K562 (cell line): ENCODE measurements at regions not wholly inside any gene's neighbourhood (a gene's known extent, or its start where the extent isn't known, plus 50 kb on each side); places are given as distances from the start of the nearest gene placed in this dataset.

Experiments used
- BCOR ChIP-seq: fragments of 450-650 bp; IDR thresholded peaks from 2 replicates; pipeline ENCODE4 v1.6.1; 2016
- E2F3 ChIP-seq: fragments of 250-450 bp; sonication (Bioruptor Pico); IDR thresholded peaks from 2 replicates; pipeline ENCODE4 v1.4.0; 2020; ENCODE audit warnings: mild to moderate bottlenecking
- EP300 ChIP-seq: IDR thresholded peaks from 2 replicates; pipeline ENCODE4 v1.6.1; 2012; ENCODE audit warnings: low read length, improper control_type of control experiment
- FOXJ3 ChIP-seq: sonication (generic); formaldehyde crosslinking; IDR thresholded peaks from 2 replicates; pipeline ENCODE4 v1.4.0; 2020; ENCODE audit warnings: mild to moderate bottlenecking, missing genetic modification reagents
- HCFC1 ChIP-seq: IDR thresholded peaks from 2 replicates; pipeline ENCODE4 v1.6.1; 2012; ENCODE audit warnings: low read depth, low read length, improper control_type of control experiment
- KAT8 ChIP-seq: fragments of 450-650 bp; IDR thresholded peaks from 2 replicates; pipeline ENCODE4 v1.6.1; 2016; ENCODE audit warnings: low read depth, mild to moderate bottlenecking
- MTA2 ChIP-seq: fragments of 450-650 bp; IDR thresholded peaks from 2 replicates; pipeline ENCODE4 v1.6.1; 2016; ENCODE audit warnings: low read depth
- NFYB ChIP-seq: IDR thresholded peaks from 2 replicates; pipeline ENCODE4 v1.6.1; 2011; ENCODE audit warnings: mild to moderate bottlenecking, moderate library complexity; ENCODE audit not compliant: insufficient read length; ENCODE audit errors: extremely low read depth
- NR2C1 ChIP-seq, 2 experiments: fragments of 450-650 bp; IDR thresholded peaks; 2 replicates each; pipeline ENCODE4 v1.6.1; 2017; ENCODE audit warnings: mild to moderate bottlenecking in 2 of 2, antibody characterized with exemption in 1 of 2, inconsistent platforms in 1 of 2, missing compliant biosample characterization in 1 of 2, missing genetic modification characterization in 1 of 2
- NR2F6 ChIP-seq: fragments of 450-650 bp; formaldehyde crosslinking; IDR thresholded peaks from 2 replicates; pipeline ENCODE4 v1.4.0; 2020; ENCODE audit warnings: mild to moderate bottlenecking
- NR3C1 ChIP-seq: sonication (generic); formaldehyde crosslinking; IDR thresholded peaks from 2 replicates; pipeline ENCODE4 v1.8.1; 2022; ENCODE audit warnings: missing genetic modification reagents
- PRPF4 ChIP-seq: fragments of 200-400 bp; formaldehyde crosslinking; IDR thresholded peaks from one replicate; pipeline ENCODE4 v1.6.1; 2017; ENCODE audit warnings: low read length, low read depth, mild to moderate bottlenecking; ENCODE audit not compliant: insufficient read depth, poor library complexity, severe bottlenecking
- RAD21 ChIP-seq, 2 experiments: fragments of 250-450 bp in 1 of 2; fragments of 450-650 bp in 1 of 2; sonication (Bioruptor Pico) in 1 of 2; formaldehyde crosslinking in 1 of 2; IDR thresholded peaks in 1 of 2; conservative IDR thresholded peaks in 1 of 2; 2 replicates each; pipeline versions ENCODE4 v1.4.0 to v1.8.0; 2020 to 2022; ENCODE audit warnings: mild to moderate bottlenecking in 2 of 2, moderate library complexity in 1 of 2
- TBP ChIP-seq: optimal IDR thresholded peaks from 2 replicates; pipeline ENCODE3; 2011; ENCODE audit warnings: low read depth, low read length, improper control_type of control experiment
- THRAP3 ChIP-seq: fragments of 450-650 bp; IDR thresholded peaks from 2 replicates; pipeline ENCODE4 v1.6.1; 2016; ENCODE audit warnings: mild to moderate bottlenecking, inconsistent platforms, borderline replicate concordance
- WHSC1 ChIP-seq: IDR thresholded peaks from one replicate; pipeline ENCODE4 v1.6.1; 2012; ENCODE audit warnings: low read length, control low read depth, inconsistent platforms
- ZEB2 ChIP-seq: fragments of 450-650 bp; IDR thresholded peaks from 2 replicates; pipeline ENCODE4 v1.6.1; 2016
- ZNF212 ChIP-seq: fragments of 450-650 bp; formaldehyde crosslinking; IDR thresholded peaks from 2 replicates; pipeline ENCODE4 v1.4.0; 2020; ENCODE audit warnings: mild to moderate bottlenecking
- ZNF707 ChIP-seq: fragments of 250-450 bp; sonication (Bioruptor Pico); conservative IDR thresholded peaks from 2 replicates; pipeline ENCODE4 v1.8.0; 2022; ENCODE audit warnings: inconsistent platforms, mild to moderate bottlenecking, moderate library complexity
- ZNF77 ChIP-seq: fragments of 250-450 bp; sonication (Bioruptor Pico); IDR thresholded peaks from 2 replicates; pipeline ENCODE4 v1.5.0; 2020
- TF ChIP-seq, protein P1 (sequence below): fragments of 450-650 bp; conservative IDR thresholded peaks from 2 replicates; pipeline ENCODE4 v1.6.1; 2016; ENCODE audit warnings: missing genetic modification characterization, low read depth, mild to moderate bottlenecking, missing compliant biosample characterization, moderate library complexity
- TF ChIP-seq, protein P2 (sequence below): fragments of 450-650 bp; formaldehyde crosslinking; IDR thresholded peaks from 2 replicates; pipeline ENCODE4 v1.4.0; 2020; ENCODE audit warnings: mild to moderate bottlenecking, moderate library complexity
- TF ChIP-seq, protein P3 (sequence below): fragments of 250-450 bp; sonication (Bioruptor Pico); IDR thresholded peaks from 2 replicates; pipeline ENCODE4 v1.4.0; 2020; ENCODE audit warnings: mild to moderate bottlenecking, moderate library complexity
- TF ChIP-seq, protein P4 (sequence below): IDR thresholded peaks from 3 replicates; pipeline ENCODE4 v1.6.1; 2011; ENCODE audit warnings: borderline replicate concordance, mild to moderate bottlenecking; ENCODE audit not compliant: insufficient read length, insufficient read depth

DNA sequence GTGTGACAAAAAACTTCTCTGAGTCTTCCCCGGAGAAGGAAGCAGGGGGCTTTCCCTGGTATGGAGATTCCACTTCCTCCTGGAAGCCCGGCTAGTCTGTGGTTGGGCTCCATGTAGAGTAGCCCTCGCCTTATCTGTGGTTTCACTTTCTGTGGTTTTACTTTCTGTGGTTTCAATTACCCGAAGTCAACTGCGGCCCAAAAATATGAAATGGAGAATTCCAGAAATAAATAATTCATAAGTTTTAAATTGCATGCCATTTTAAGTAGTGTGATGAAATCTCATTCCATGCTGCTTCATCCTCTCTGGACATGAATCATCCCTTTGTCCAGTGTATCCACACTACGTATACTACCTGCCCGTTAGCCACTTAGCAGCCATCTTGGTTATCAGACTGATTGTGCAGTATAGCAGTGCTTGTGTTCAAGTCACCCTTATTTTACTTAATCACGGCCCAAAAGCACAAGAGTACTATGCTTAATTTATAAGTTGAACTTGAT is 275.0 kb upstream of the SESN3 start (continued):
- TF ChIP-seq, protein P1, sequence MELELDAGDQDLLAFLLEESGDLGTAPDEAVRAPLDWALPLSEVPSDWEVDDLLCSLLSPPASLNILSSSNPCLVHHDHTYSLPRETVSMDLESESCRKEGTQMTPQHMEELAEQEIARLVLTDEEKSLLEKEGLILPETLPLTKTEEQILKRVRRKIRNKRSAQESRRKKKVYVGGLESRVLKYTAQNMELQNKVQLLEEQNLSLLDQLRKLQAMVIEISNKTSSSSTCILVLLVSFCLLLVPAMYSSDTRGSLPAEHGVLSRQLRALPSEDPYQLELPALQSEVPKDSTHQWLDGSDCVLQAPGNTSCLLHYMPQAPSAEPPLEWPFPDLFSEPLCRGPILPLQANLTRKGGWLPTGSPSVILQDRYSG, result peak; percentile 85; the same call in 1 of the 2 replicates
- TF ChIP-seq NR2C1 (IDR thresholded peaks at IDR 0.05) (no peak), NR2C1 (tag; IDR thresholded peaks at IDR 0.05) (peak; percentile 66; the same call in 1 of the 2 replicates), THRAP3 (no peak), KAT8 (no peak), RAD21 (CRISPR knock-in tag; conservative IDR thresholded peaks at IDR 0.05 in 1 of 2, IDR thresholded peaks at IDR 0.05 in 1 of 2) (peak in 1 of 2 experiments; percentile 22; a peak in 1 of 4 replicates), NR2F6 (CRISPR knock-in tag) (no peak), NR3C1 (no peak), ZNF77 (no peak), ZEB2 (no peak), BCOR (no peak), ZNF212 (CRISPR knock-in tag) (0 out of 2 replicates have a peak, but pooled peaks have one; percentile 36), WHSC1 (no peak), FOXJ3 (CRISPR knock-in tag) (no peak), PRPF4 (no peak), EP300 (peak; percentile 26; the same call in 1 of the 2 replicates), TBP (no peak), NFYB (no peak), MTA2 (no peak), E2F3 (CRISPR knock-in tag) (0 out of 2 replicates have a peak, but pooled peaks have one; percentile 43), HCFC1 (no peak), ZNF707 (no peak)
- TF ChIP-seq, protein P2, sequence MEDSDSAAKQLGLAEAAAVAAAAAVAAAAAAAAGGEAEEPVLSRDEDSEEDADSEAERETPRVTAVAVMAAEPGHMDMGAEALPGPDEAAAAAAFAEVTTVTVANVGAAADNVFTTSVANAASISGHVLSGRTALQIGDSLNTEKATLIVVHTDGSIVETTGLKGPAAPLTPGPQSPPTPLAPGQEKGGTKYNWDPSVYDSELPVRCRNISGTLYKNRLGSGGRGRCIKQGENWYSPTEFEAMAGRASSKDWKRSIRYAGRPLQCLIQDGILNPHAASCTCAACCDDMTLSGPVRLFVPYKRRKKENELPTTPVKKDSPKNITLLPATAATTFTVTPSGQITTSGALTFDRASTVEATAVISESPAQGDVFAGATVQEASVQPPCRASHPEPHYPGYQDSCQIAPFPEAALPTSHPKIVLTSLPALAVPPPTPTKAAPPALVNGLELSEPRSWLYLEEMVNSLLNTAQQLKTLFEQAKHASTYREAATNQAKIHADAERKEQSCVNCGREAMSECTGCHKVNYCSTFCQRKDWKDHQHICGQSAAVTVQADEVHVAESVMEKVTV (CRISPR knock-in tag), result no peak
- TF ChIP-seq, protein P3, sequence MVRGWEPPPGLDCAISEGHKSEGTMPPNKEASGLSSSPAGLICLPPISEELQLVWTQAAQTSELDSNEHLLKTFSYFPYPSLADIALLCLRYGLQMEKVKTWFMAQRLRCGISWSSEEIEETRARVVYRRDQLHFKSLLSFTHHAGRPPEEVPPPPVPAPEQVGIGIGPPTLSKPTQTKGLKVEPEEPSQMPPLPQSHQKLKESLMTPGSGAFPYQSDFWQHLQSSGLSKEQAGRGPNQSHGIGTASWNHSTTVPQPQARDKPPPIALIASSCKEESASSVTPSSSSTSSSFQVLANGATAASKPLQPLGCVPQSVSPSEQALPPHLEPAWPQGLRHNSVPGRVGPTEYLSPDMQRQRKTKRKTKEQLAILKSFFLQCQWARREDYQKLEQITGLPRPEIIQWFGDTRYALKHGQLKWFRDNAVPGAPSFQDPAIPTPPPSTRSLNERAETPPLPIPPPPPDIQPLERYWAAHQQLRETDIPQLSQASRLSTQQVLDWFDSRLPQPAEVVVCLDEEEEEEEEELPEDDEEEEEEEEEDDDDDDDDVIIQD (CRISPR knock-in tag), result no peak
- TF ChIP-seq, protein P4, sequence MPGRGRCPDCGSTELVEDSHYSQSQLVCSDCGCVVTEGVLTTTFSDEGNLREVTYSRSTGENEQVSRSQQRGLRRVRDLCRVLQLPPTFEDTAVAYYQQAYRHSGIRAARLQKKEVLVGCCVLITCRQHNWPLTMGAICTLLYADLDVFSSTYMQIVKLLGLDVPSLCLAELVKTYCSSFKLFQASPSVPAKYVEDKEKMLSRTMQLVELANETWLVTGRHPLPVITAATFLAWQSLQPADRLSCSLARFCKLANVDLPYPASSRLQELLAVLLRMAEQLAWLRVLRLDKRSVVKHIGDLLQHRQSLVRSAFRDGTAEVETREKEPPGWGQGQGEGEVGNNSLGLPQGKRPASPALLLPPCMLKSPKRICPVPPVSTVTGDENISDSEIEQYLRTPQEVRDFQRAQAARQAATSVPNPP, result no peak
